Stimulated activated naive CD8-positive, alpha-beta T cell treated with anti-CD3 and anti-CD28 coated beads, Interleukin-15, Interleukin-2, amounts not matched to agents 100 ng/mL and 50 ng/mL, for 24 hours (primary cell): ENCODE measurements at regions not wholly inside any gene's neighbourhood (a gene's known extent, or its start where the extent isn't known, plus 50 kb on each side); places are given as distances from the start of the nearest gene placed in this dataset.
"Not testable (repeated sequence)": the region's sequence is repeated elsewhere in the genome, so short reads cannot be mapped to it uniquely, and the experiment has no call there.

Experiments
- H3K27ac Mint-ChIP-seq: one replicate; pipeline ENCODE4 v1.8.0; 2021; ENCODE audit warnings: mild to moderate bottlenecking, mixed read lengths
- H3K27me3 Mint-ChIP-seq: one replicate; pipeline ENCODE4 v1.8.0; 2021; ENCODE audit warnings: mixed read lengths
- H3K36me3 Mint-ChIP-seq: one replicate; pipeline ENCODE4 v1.8.0; 2021; ENCODE audit warnings: low read depth, mixed read lengths
- H3K4me1 Mint-ChIP-seq: one replicate; pipeline ENCODE4 v1.8.0; 2021; ENCODE audit warnings: low read depth, mixed read lengths
- H3K4me3 Mint-ChIP-seq: one replicate; pipeline ENCODE4 v1.8.0; 2021; ENCODE audit warnings: mild to moderate bottlenecking, mixed read lengths
- H3K9me3 Mint-ChIP-seq: one replicate; pipeline ENCODE4 v1.8.0; 2021; ENCODE audit warnings: mixed read lengths

GRCh38 chr22:48765595-48765994, 1062.1 kb downstream of the BRD1 start:
- no peak overlapping the region for H3K4me3 Mint-ChIP-seq
- peaks cover 6% of the 10 kb centered on the region for H3K27me3 Mint-ChIP-seq
- peaks cover 11% of the 10 kb centered on the region for H3K9me3 Mint-ChIP-seq
- H3K27ac Mint-ChIP-seq = no peak overlapping the region
- no peaks in the 10 kb centered on the region for H3K36me3 Mint-ChIP-seq
- H3K4me1 Mint-ChIP-seq = no peaks in the 10 kb centered on the region

- Mint-ChIP-seq H3K27me3 (peaks cover 6% of the 10 kb centered on the region), H3K36me3 (no peaks in the 10 kb centered on the region), H3K27ac (no peak overlapping the region), H3K4me3 (no peak overlapping the region), H3K9me3 (peaks cover 5% of the 10 kb centered on the region), H3K4me1 (no peaks in the 10 kb centered on the region)
Observed at GRCh38 chr22:48761546-48761945, 1066.1 kb downstream of the BRD1 start.

DNA sequence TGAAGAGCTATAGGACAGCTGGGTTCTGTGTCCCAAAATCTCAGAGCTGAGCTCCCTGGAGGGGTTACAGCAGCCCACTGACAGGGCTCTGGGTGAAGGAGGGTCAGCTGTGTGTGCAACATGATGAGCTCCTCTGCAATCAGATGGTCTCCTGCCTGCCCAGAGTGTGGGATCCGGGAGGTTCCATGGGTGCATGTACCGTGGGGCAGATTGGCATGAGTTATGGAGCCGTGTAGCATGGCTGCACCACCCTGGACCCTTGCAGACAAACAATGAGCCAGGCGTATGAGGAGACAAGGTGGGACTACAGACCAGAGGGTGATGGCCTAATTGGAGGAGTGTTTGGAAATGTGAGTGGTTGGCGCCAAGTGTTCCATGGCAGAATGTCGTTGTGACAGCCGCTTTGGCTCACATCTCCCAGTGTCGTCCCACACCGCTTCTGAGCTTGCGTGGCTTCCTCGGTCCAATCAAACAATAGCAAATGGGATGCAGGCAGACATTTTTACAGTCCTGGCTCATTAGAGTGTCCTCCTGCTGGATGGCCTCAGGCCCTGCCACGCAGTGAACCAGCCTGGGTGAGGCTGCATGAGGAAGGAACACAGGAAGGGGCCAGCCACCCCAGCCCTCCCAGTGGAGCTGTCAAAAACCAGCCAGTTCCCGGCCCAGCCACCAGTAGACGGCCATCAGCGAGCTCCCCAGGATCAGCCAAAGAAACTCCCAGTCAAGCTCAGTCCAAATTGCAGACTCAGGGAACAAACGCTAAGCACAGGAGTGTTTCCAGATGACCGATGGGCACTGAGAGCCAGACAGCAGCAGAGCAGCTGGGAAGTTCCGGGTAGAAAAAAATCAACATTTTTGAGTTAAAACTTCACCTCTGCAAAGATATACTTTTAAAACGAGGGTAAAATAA, 1066.9 kb downstream of the BRD1 start:
- H3K4me1 Mint-ChIP-seq = no peaks in the 10 kb centered on the region
- no peak overlapping the region for H3K27ac Mint-ChIP-seq
- H3K9me3 Mint-ChIP-seq = peaks cover 5% of the 10 kb centered on the region
- no peaks in the 10 kb centered on the region for H3K36me3 Mint-ChIP-seq
- H3K27me3 Mint-ChIP-seq = peaks cover 6% of the 10 kb centered on the region
- H3K4me3 Mint-ChIP-seq = no peak overlapping the region

- Mint-ChIP-seq H3K4me1 (no peaks in the 10 kb centered on the region), H3K9me3 (peaks cover under 1% of the 10 kb centered on the region), H3K4me3 (no peak overlapping the region), H3K27ac (no peak overlapping the region), H3K36me3 (no peaks in the 10 kb centered on the region), H3K27me3 (peaks cover 6% of the 10 kb centered on the region)
Observed at GRCh38 chr22:48758881-48759875, 1068.5 kb downstream of the BRD1 start.

DNA sequence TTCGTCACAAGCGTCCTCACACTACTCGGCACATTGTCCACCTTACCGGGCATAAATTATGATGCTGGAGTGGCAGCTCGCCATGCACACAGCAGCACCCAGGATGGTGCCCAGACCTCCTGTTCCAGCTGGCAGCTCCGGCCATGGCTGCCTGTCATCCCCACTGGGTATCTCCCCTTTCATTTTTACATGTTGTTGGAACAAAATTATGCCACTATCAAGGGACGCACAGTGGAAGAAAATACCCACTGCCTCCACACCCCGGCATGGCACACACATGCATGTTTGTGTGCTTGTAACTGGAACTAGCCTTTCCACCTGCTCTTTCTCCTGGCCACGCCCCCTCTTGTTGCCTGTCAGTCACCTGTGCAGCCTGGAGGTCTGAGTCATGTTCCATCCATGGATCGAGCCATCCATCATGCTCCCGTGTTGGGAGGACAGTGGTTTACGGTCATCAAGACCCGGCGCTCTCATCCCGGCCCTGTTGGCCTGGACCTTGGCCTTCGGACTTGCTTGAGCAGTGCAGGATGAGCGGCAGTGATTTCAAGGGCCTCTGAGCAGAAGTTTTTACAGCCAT, 1069.6 kb downstream of the BRD1 start:
- H3K36me3 Mint-ChIP-seq = no peaks in the 10 kb centered on the region
- no peaks in the 10 kb centered on the region for H3K9me3 Mint-ChIP-seq
- no peak overlapping the region for H3K4me3 Mint-ChIP-seq
- no peak overlapping the region for H3K27ac Mint-ChIP-seq
- H3K4me1 Mint-ChIP-seq = no peaks in the 10 kb centered on the region
- peaks cover 6% of the 10 kb centered on the region for H3K27me3 Mint-ChIP-seq

DNA sequence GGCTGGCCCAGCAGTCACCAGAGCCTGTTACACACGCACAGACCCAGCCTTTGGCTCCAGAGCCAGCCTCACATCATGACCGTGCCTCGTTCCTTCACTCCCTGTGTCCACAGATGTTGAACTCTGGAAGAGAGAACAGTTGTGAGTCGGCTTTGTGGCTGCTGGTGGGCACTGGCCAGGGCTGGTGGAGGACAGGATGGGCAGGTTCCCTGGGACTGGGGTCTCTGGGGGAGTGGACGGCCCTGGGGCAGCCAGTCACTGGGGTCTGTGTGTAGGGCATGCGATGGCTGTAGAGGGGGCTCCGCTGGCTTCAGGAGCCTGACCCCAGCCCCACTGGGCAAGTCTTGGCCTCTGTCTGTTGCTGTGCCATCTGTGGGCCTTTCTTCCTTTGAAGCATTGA, 1070.1 kb downstream of the BRD1 start:
- Mint-ChIP-seq H3K4me3 (no peak overlapping the region), H3K27ac (no peak overlapping the region), H3K27me3 (peaks cover 6% of the 10 kb centered on the region), H3K36me3 (no peaks in the 10 kb centered on the region), H3K4me1 (no peaks in the 10 kb centered on the region), H3K9me3 (no peaks in the 10 kb centered on the region)

DNA sequence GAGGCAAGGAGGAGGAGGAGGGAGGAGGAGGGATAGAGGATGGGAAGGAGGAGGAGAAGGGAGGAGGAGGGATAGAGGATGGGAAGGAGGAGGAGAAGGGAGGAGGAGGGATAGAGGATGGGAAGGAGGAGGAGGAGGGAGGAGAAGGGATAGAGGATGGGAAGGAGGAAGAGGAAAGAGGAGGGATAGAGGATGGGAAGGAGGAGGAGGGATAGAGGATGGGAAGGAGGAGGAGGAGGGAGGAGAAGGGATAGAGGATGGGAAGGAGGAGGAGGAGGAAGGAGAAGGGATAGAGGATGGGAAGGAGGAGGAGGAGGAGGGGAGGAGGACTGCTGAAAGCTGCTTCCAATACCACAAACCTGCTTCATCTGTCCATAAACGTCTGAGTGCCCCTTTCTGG, 1070.5 kb downstream of the BRD1 start:
- not testable (repeated sequence) for H3K27ac Mint-ChIP-seq, H3K27me3 Mint-ChIP-seq, H3K4me1 Mint-ChIP-seq, H3K36me3 Mint-ChIP-seq, H3K4me3 Mint-ChIP-seq, H3K9me3 Mint-ChIP-seq

DNA sequence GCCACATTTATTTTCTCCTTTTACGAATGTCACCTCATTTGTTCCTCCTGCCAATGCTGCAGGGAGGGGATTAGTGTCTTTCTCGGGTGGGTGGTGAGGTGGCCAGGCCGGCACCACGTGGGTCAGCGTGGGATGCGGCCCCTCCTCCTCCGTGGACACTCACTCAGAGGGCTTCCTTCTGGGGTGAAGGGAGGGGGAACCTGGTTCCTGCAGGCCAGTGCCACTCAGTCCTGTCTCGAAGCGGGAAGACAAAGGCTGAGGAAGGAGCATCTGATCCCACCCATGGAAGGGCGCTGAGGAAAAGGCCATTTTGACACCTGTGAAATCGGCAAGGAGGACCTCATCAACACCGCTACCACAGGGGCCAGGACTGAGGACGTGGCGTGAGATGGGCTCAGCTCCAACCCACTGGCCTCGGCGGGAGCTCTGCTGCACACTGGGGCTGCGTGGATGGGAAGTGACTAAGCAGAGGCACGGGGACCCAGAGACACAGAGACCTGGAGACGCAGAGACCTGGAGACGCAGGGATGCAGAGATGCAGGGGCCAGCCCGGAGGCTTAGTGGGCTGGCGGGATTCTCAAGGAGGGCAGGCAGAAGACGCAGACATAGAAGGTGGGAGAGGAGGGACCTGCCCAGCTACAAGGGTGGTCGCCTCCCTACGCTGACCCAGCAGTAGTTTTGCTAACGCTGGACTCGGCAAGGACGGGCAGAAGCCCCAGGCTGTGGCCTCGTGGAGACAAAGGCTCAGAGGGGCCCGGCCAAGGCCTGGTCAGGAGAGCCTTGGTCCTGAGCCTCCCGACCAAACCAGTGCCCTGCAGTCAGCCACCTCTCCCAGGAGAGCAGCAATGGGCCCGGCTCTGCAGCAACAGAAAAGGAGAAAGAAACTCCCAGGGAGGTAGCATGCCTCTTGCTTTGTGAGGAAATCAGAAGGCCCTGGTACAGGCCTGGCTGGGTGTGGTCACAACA, 1071.2 kb downstream of the BRD1 start:
- Mint-ChIP-seq H3K9me3 (no peaks in the 10 kb centered on the region), H3K4me3 (no peak overlapping the region), H3K4me1 (no peaks in the 10 kb centered on the region), H3K27ac (no peak overlapping the region), H3K27me3 (peaks cover 5% of the 10 kb centered on the region), H3K36me3 (no peaks in the 10 kb centered on the region)

- no peaks in the 10 kb centered on the region for H3K9me3 Mint-ChIP-seq
- no peak overlapping the region for H3K27ac Mint-ChIP-seq
- H3K36me3 Mint-ChIP-seq = no peaks in the 10 kb centered on the region
- H3K4me1 Mint-ChIP-seq = no peaks in the 10 kb centered on the region
- H3K4me3 Mint-ChIP-seq = no peak overlapping the region
- H3K27me3 Mint-ChIP-seq = no peaks in the 10 kb centered on the region
Observed at GRCh38 chr22:48755059-48755949, 1072.4 kb downstream of the BRD1 start.

GRCh38 chr22:48754611-48755058, 1073.0 kb downstream of the BRD1 start:
- Mint-ChIP-seq H3K27ac (no peak overlapping the region), H3K9me3 (no peaks in the 10 kb centered on the region), H3K27me3 (no peaks in the 10 kb centered on the region), H3K4me3 (no peak overlapping the region), H3K36me3 (no peaks in the 10 kb centered on the region), H3K4me1 (no peaks in the 10 kb centered on the region)

DNA sequence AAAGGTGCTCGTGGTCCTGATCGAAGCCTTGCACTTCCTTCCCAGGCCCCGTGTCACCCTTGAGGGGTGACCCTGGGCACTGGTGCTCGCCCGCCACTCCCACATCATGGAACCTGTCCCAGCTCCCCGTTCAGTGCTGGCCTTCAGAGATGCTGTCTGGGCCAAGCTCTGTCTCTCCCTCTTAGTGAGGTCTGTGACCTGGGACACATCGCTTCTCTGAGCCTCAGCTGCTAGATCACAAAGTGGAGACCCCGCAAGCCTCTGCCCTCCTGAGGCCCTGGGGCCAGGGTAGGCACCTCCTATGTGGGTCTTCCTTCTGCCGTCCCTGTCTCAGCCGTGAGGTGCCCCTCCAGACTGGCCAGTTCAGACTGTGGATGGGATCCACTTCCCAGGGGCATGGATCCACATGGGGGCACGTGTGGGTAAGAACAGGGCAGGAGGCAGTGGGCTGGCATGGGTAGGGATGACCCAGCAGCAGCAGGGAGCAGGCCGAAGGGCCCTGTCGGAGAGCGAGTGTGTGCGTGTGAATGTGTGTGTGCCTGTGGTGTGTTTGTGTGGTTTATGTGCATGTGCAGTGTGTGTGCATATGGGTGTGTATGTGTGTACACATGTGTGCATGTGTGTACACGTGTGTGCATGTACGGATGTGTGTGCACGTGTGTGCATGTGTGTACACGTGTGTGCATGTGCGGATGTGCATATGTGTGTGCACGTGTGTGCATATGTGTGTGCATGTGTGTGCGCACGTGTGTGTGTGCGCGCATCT, 1073.7 kb downstream of the BRD1 start:
- Mint-ChIP-seq H3K27me3 (no peaks in the 10 kb centered on the region), H3K4me3 (no peak overlapping the region), H3K27ac (no peak overlapping the region), H3K4me1 (no peaks in the 10 kb centered on the region), H3K36me3 (no peaks in the 10 kb centered on the region), H3K9me3 (no peaks in the 10 kb centered on the region)

DNA sequence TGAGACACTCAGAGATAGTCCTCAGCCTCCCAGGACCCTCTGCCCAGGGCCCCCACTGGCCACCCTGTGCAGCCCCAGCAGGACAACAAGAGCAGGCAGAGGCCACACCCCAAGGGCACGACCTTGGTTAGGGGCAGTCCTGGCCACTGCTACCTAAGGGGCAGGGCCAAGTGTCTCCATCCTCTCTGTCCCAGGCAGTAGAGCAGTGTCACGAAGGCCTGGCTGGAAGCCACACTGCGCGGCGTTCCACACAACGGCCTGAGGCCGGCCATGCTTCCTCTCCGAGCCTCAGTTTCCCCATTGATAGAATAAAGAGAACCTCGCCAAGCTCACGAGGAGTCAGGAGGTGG, 1074.3 kb downstream of the BRD1 start:
- Mint-ChIP-seq H3K4me3 (no peak overlapping the region), H3K9me3 (no peaks in the 10 kb centered on the region), H3K4me1 (no peaks in the 10 kb centered on the region), H3K27ac (no peak overlapping the region), H3K36me3 (no peaks in the 10 kb centered on the region), H3K27me3 (no peaks in the 10 kb centered on the region)
